HG03095 (cell line): ENCODE measurements at regions not wholly inside any gene's neighbourhood (a gene's known extent, or its start where the extent isn't known, plus 50 kb on each side); places are given as distances from the start of the nearest gene placed in this dataset.

ENCODE experiments used
- ATAC-seq: cut with Tn5 transposase; IDR thresholded peaks from one replicate; pipeline ENCODE4 v1.9.1; 2021; ENCODE audit warnings: moderate library complexity; ENCODE audit not compliant: unreplicated experiment

DNA sequence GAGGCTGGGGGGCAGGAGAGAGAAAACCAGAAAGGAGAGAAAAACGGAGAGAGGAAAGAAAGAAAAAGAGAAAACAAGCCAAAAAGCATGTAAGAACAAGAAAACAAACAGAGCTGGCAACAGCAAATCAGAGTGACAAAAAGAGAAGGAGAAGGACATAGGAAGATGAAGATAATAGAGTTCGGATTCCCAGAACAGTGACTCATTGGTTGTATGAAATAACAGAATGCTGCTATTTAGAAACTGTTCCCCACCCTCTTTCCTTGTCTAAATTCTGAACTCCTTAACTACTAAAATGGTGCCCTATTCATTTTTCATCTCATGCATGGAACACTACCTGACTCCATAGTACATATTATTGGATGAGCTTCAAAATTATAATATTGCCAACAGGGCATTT lies 317.4 kb downstream of the C11orf87 start:
- no peak for ATAC-seq

- no peak for ATAC-seq
These were observed 324.1 kb downstream of the C11orf87 start for GRCh38 chr11:109745996-109746625.

DNA sequence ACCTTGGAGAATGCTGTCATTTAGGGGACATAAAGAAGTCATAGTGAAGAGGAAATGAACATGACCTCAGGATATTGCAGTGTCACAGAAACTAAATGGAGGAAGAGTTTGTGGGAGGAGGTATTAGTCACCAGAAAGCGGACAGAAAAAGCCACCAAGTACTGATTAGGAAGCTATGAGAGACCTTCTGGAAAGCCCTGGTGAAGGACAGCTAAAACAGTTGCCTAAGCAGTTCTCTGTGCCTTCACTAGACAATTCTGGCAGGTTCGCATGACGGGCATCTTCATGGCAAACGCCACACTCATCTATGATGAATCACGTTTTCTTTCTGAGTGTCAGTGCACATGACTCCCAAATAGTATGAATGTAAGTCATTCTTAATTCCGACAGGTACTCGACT lies 325.8 kb downstream of the C11orf87 start:
- ATAC-seq = no peak

DNA sequence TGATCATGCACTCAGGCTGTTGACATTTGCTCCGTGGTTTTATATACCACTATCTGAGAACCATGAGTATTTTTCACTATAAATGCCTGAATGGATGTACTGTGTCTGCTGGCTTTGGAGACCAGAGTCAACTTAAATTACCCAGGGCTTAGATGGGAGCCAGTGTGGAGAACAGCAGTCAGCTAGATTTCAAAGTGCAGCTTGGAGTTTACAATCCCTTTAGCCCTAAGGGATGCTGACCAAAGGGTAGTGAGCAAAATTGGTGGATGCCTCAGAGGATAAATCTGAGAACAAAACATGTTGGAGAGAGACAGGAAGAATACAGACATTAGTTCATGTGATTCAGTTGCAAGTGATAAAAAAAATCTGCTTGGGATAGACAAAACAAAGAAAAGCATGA lies 327.5 kb downstream of the C11orf87 start:
- ATAC-seq = no peak

GRCh38 chr11:109750964-109751363 lies 329.0 kb downstream of the C11orf87 start:
- no peak for ATAC-seq

- no peak for ATAC-seq
These were observed 330.3 kb downstream of the C11orf87 start for GRCh38 chr11:109752212-109752825.

GRCh38 chr11:109756521-109756920 lies 334.5 kb downstream of the C11orf87 start:
- no peak for ATAC-seq

DNA sequence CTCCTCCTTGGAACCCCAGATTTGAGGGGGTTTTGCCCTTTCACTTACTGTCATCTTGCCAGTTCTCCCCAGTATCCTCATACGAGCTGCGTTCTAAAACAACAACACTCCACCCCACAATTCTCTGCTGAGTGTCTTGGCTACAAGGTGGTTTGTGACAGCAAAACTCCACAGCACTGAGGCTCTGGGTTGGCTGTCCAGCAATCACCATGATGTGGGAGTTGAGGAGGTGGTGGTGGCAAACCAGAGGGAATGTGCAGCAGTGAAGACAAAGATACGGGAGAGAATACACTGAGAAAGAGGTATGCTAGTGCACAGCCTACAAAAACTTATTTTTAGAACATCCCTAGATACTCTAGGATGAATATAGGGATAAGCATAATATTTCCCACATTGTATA lies 335.0 kb downstream of the C11orf87 start:
- no peak for ATAC-seq

DNA sequence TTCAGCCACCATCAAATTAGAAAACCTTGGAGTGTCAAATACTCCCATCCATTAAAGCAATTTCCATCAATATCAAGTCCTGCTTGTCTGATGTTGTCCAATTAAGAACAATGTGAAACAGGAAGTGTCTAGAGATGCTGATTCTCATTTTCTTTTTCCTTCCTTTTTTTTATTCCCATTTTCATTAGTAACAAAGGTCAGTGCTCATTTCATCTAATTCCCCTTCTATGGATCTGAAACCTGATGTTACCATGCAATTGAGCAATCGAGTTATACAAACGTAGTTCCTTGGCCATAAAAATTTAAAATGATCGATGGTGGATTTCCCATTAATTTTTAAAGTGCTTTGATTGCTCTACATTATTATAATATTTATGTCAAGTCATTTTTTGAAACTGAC lies 330.6 kb upstream of the ZC3H12C start:
- ATAC-seq = no peak

- ATAC-seq = no peak
These were observed 327.4 kb upstream of the ZC3H12C start for GRCh38 chr11:109765709-109766311.

GRCh38 chr11:109769858-109770257 lies 323.3 kb upstream of the ZC3H12C start:
- ATAC-seq = no peak

GRCh38 chr11:109770323-109770722 lies 322.9 kb upstream of the ZC3H12C start:
- no peak for ATAC-seq

- ATAC-seq = no peak
These were observed 320.3 kb upstream of the ZC3H12C start for GRCh38 chr11:109772892-109773291.

DNA sequence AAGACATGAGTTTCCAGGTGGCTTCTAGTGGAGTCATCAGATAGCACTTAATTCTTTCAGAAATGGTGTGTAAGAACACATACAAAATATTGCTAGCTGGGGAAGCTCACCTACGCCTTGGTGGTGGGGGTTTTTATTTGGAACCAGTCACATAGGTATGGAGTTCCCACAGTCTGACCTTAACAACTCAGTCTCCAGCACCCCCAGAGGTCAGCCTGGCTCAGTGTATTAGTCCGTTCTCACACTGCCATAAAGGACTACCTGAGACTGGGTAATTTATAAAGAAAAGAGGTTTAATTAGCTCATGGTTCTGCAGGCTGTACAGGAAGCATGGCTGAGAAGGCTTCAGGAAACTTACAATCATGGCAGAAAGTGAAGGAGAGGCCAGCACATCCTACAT lies 317.5 kb upstream of the ZC3H12C start:
- no peak for ATAC-seq

DNA sequence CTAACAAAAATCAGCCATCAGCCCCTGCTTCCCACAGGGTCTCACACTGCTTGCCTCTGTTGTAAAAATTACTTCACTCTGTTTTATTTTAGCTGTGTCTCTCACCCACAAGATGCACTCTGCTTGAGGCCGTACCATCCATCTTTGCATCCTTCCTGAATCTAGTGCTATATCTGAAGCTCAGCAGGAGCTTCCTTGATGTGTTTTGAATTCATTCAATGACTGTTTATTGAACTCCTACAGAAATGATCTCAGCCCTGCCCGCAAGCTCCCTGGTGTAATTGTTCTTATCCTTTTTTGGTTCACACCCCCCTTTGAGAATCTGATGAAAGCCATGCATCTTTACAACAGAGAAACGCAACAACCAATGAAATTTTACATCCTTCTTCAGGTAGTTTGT lies 310.2 kb upstream of the ZC3H12C start:
- ATAC-seq = no peak

DNA sequence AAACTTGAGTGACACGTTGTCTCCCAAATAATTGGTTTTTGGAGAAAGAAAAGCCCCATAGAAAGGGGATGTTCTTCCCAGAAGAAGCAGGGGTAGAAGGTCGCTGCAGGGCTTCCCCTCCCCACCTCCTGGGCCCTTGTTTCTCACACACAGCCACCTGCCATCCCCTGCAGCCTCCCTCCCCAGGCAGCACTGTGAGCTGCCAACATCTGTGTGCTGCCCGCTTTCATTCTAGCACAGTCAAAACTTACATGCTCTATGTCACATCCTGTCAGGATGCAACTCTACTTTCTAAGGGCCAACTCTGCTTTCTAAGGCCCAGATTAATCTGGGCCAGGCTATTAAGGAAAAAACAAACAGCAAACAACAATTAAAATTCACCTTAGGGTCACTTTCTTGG lies 309.4 kb upstream of the ZC3H12C start:
- ATAC-seq = peak; percentile 87

DNA sequence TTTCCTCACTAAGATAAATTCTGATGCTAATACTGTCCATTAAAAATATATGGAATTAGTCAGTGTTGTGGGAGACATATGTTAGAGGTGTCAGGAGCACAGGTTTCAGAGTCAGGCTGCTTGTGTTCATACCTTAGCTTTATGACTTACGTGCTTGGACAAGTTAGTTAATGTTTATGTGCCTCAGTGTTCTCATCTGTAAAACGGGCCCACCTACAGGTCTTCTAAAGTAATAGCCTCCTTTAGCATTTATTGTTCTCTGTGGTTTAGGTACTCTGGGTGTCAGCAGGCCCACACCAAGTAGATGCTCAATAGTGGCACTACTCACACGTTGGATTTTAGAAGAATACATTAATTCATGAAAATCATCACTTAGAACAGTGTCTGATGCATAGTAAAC lies 308.7 kb upstream of the ZC3H12C start:
- peak; percentile 12 for ATAC-seq

DNA sequence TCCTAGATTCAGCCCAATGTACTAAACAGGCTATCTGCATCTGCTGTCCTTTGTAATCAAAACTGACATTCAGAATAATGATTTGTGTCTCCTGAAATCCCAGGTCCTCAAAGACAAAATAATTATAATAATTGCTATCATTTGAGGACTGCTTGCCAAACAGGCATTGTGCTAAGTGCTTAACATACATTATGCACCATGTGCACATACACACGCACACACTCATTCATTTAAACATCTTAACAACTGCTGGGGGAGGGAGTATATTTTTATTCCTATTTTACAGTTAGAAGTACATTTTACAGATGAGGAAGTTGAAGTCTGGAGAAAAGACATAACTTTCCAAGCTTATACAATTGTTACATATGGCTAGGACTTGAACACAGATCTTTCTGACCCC lies 308.0 kb upstream of the ZC3H12C start:
- ATAC-seq = no peak

GRCh38 chr11:109785714-109786113 lies 307.5 kb upstream of the ZC3H12C start:
- no peak for ATAC-seq

DNA sequence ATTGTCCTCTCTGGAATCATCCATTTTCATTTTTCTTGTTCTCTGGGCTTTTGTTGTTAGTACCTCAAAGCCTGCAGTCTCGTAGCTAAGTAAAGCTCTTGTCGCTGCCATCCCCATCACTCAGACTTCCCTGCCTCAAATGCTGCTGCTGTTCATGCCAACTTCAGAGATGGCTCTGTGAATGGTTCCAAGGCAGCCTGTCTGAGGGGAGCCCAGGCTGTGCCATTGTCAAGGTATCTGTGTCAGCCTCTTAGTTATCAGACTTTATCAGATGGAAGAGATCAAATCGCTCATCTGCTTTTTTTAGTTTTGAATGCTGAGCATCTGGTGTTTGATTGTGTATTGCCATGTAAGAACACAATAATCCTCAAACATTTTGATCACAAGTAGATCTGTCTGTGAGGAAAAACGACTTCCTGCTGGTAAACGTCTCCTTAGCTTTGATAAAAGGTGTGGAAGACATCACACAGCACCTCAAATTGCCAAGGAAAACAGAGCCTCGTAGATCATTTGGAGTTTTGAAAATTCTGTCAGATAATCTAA lies 304.2 kb upstream of the ZC3H12C start:
- ATAC-seq = no peak

GRCh38 chr11:109789901-109790300 lies 303.3 kb upstream of the ZC3H12C start:
- no peak for ATAC-seq

DNA sequence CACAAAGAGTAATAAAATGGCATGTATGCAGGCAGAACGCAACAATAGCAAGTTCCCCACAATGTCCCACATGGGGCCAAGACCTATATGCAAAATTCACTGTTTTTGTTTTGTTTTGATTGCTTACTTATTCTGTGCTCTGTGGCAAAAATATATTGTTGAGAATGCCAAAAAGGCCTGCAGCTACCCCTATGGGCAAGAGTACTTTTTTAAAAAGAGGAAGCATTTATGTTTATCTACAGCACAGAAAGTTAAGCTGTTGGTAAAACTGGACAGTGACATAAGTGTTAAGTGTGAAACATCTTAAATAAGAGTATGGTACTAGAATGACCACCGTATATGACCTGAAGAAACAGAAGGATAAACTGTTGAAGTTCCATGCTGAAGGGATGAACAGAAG lies 301.9 kb upstream of the ZC3H12C start:
- no peak for ATAC-seq
